GM10248 (cell line): ENCODE measurements at regions not wholly inside any gene's neighbourhood (a gene's known extent, or its start where the extent isn't known, plus 50 kb on each side); places are given as distances from the start of the nearest gene placed in this dataset.
"Not testable (repeated sequence)": the region's sequence is repeated elsewhere in the genome, so short reads cannot be mapped to it uniquely, and the experiment has no call there.

Source experiments
- CTCF ChIA-PET: fragments of 300-600 bp; sonication (Branson Sonifier 250); formaldehyde crosslinking; extraction: SDS; loops from one replicate; lab custom pipeline; 2021; ENCODE audit warnings: antibody characterized with exemption; lab: Yijun Ruan, JAX
- POLR2A ChIA-PET: fragments of 350-650 bp; sonication (Branson Sonifier 250); formaldehyde crosslinking; extraction: SDS; loops from one replicate; lab custom pipeline; 2020; ENCODE audit warnings: antibody characterized with exemption; lab: Yijun Ruan, JAX
- DNase-seq: peaks from one replicate; pipeline ENCODE4 v3.0.0; 2012; ENCODE audit errors: extremely low spot score
- CTCF ChIP-seq: IDR thresholded peaks from 2 replicates; pipeline ENCODE4 v1.5.1; 2012; ENCODE audit warnings: mild to moderate bottlenecking, low read depth; ENCODE audit errors: extremely low read depth, missing control alignments, control extremely low read depth

DNA sequence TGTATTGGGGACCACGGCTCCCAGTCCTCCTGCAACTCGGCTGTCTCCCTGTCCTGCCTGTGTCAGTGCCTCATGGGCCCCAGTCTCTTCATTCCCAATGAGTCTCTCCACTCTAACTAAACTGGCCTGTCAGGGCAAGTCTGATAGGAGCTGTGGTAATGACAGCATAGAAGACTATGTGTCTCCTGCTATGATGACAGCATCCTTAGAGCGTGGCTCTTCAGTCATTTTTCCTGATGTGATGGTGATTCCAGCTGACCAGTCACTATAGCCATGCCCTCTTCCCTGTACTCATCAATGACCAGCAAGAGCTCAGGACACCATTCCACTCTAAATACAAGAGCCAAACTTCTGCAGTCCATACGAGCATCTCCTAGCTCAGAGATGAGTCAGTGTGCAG, 339.8 kb downstream of the PCNX1 start:
- ChIA-PET CTCF (no interaction called here), POLR2A (no interaction called here)
- DNase-seq: no peak
- TF ChIP-seq CTCF: no peak

DNA sequence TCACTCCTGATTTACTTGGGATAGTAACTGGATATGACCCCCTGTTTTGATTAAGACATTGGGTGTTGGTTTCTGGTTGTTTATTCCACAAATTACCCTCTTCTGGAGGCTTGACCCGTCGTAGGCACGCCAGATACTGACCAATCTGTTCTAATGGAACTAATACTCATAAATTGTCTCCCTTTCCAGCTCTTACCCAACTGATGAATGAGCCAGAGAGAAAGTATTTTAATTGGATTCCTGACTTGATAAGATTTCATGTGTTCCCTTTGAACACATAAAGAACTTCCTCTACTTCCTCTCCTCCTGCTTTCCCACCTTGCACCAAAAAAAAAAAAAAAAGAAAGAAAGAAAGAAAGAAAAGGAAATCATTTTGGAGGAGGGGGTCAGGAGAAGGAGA, 340.9 kb downstream of the PCNX1 start:
- CTCF ChIA-PET: no interaction called here

GRCh38 chr14:71250347-71250746, 343.1 kb downstream of the PCNX1 start:
- CTCF ChIA-PET: interaction anchor here (1.0 to 1.5 kb wide), 2 partner anchors 13 to 36 kb away, joined by 3 read pairs; no protein-coding TSS in a partner anchor
- no peak for TF ChIP-seq CTCF
- POLR2A ChIA-PET: no interaction called here
- no peak for DNase-seq

More for the DNA sequence above, 340.9 kb downstream of the PCNX1 start:
- TF ChIP-seq CTCF: no peak
- POLR2A ChIA-PET: no interaction called here
- DNase-seq: no peak

- ChIA-PET CTCF (no interaction called here), POLR2A (no interaction called here)
- no peak for TF ChIP-seq CTCF
- no peak for DNase-seq
Measured at GRCh38 chr14:71250791-71251190, 343.5 kb downstream of the PCNX1 start.

- DNase-seq, CTCF ChIA-PET, POLR2A ChIA-PET: not testable (repeated sequence)
Measured at GRCh38 chr14:71254091-71254719, 346.9 kb downstream of the PCNX1 start.

- no peak for DNase-seq
- no peak for TF ChIP-seq CTCF
- POLR2A ChIA-PET: interaction anchor here (0.7 kb wide), 1 partner anchor 427 kb away, joined by 4 read pairs; no protein-coding TSS in a partner anchor
- CTCF ChIA-PET: interaction anchor here (1.2 kb wide), 1 partner anchor 9 kb away, joined by 3 read pairs; no protein-coding TSS in a partner anchor
Measured at GRCh38 chr14:71261206-71261605, 353.9 kb downstream of the PCNX1 start.

DNA sequence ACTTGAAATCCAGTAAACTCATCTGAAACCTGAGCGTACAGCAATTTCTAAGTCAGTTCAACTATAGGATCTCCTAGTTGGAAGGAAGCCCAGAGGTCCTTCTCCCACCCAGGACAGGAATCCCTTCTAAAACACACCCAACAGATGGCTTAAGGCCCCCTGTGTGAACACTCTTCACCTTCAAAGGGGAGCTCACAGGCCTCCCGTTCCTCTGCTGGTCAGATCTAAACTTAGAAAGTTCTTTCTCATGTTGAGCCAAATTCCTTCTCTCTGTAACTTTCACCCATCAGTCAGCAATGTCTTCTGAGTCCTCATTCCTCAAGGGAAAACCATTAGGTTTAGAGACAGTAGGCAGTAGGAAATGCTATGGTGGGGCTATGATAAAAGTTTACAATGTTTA, 355.2 kb downstream of the PCNX1 start:
- ChIA-PET POLR2A (no interaction called here), CTCF (interaction anchor here (1.2 kb wide), 1 partner anchor 10 kb away, joined by 3 read pairs; no protein-coding TSS in a partner anchor)
- no peak for DNase-seq
- TF ChIP-seq CTCF: no peak
